ENCODE measurements at regions not wholly inside any gene's neighbourhood (a gene's known extent, or its start where the extent isn't known, plus 50 kb on each side); places are given as distances from the start of the nearest gene placed in this dataset.

GRCh38 chr3:21154911-21155310 is 596.1 kb downstream of the ZNF385D start:
- TF ChIP-seq CTCF (IDR thresholded peaks at IDR 0.05; ENCODE audit: poor library complexity, severe bottlenecking) (no peak), TAF1 (IDR thresholded peaks at IDR 0.05; ENCODE audit: low read depth) (no peak), EZH2 (IDR thresholded peaks at IDR 0.05; ENCODE audit: borderline replicate concordance, insufficient read depth, low read length, poor library complexity, severe bottlenecking) (no peak), POLR2AphosphoS5 (IDR thresholded peaks at IDR 0.05) (no peak), EP300 (conservative IDR thresholded peaks at IDR 0.05; ENCODE audit: poor library complexity, severe bottlenecking) (no peak), REST (IDR thresholded peaks at IDR 0.05; ENCODE audit: borderline replicate concordance) (no peak), RAD21 (conservative IDR thresholded peaks at IDR 0.05) (no peak), SMC3 (conservative IDR thresholded peaks at IDR 0.05; ENCODE audit: poor library complexity) (no peak), MXI1 (conservative IDR thresholded peaks at IDR 0.05; ENCODE audit: poor library complexity, severe bottlenecking) (no peak)

All from neural cell (in vitro differentiated cells).